Renal cortex interstitium (tissue), 11 donors: ENCODE measurements at regions not wholly inside any gene's neighbourhood (a gene's known extent, or its start where the extent isn't known, plus 50 kb on each side); places are given as distances from the start of the nearest gene placed in this dataset.
A peak's percentile ranks its signal among the peaks of the same experiment; 100 is the strongest.

Source experiments
- DNase-seq, 11 donors: peaks; one replicate each; pipeline ENCODE4 v3.0.0-alpha.2; 2013; ENCODE audit warnings: low read depth in 9 of 11, low spot score in 4 of 11; ENCODE audit errors: extremely low read depth in 1 of 11

GRCh38 chr21:20735257-20735656, 263.0 kb upstream of the NCAM2 start:
- DNase-seq: no peak

DNA sequence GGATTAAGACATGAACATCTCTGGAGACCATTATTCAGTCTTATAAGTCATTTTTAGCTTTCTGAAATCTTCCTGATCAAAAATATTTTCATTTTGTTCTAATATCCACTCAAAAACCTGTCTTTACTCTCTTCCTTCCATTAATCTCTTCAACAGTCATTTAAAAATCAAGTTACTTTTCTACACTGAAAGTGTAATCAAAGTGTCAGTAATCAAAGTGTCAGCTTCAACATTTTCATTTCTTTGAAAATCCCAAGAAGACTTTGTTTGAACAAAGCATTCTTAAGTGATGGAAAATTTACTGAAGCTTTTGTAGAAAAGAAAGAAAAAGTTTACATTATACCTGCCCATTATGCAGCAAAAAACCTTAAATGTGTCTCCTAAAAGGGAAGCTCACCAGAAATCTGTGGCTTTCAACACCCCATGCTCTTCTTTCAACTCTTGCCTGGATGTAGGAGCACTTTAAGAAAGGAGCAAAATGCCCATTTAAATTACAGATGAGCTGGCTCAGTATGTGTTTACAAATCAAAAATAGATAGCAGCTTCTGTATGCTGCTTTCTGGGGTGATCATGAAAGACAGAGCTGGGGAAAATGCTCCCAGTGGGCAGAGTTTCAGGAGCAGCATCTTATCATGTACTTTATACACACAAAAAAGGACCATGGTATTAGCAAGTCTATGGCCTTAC, 260.8 kb upstream of the NCAM2 start:
- DNase-seq: no peak

- no peak for DNase-seq
These were observed 258.8 kb upstream of the NCAM2 start for GRCh38 chr21:20739421-20739820.

DNA sequence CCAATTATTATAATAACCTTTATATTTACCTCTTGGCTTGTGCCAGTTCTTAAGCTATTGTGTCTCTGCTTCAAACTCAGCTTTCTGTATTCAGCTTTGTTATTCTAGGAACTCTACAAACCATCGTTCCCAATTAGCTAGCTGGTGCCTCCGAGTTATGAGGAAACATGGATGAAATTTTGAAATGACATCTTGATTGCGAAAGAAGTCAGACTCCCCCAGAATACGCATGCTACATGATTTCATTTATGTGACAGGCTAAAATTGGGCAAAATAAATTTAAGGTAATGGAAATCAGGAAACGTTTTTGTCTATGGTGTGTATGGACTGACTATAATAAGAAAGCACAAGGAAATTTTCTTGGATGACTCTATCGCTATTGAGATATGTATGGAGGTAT, 256.8 kb upstream of the NCAM2 start:
- DNase-seq: no peak

- no peak for DNase-seq
These were observed 238.0 kb upstream of the NCAM2 start for GRCh38 chr21:20760221-20760620.

- DNase-seq: no peak
These were observed 223.5 kb upstream of the NCAM2 start for GRCh38 chr21:20774737-20775136.

- no peak for DNase-seq
These were observed 218.9 kb upstream of the NCAM2 start for GRCh38 chr21:20779321-20779720.

GRCh38 chr21:20783611-20784010, 214.6 kb upstream of the NCAM2 start:
- DNase-seq: no peak

DNA sequence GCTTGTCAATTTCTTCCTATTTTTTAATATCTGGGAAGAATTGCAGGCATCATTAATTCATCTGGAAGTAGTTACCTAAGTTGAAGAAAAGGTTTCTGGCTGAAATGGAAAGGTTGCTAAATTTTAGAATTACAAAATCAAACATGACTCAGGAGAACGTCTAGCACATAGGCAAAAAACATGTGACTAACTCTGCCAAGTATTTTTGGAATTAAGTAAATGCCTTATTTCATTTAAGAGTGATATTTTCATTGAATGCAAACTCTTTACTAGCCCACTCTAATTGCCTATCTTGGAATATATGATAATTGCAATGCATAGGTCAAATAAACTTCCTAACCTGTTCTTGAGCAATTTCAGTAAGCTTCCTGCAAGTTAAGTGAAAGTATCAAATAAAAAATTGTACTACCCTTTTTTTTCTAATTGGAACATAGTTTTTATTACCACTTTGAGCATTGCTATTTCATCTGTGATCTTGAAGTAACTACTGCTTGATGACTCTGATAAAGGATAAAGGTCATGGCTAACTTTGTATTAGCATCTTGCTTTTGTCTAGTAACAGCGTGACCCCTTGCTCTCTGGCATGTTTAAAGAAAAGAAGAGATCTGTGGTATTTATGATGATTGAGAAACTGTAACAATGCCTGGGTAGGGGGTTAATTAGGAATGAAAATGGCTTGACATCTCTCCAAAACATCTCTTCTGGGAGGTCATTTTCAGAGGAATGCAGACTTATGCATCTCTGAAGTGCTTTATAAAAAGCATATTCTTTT, 208.3 kb upstream of the NCAM2 start:
- DNase-seq: no peak

GRCh38 chr21:20800106-20800505, 198.1 kb upstream of the NCAM2 start:
- DNase-seq: no peak

GRCh38 chr21:20802201-20802600, 196.0 kb upstream of the NCAM2 start:
- DNase-seq: no peak

- no peak for DNase-seq
These were observed 195.5 kb upstream of the NCAM2 start for GRCh38 chr21:20802631-20803260.

- DNase-seq: no peak
These were observed 186.5 kb upstream of the NCAM2 start for GRCh38 chr21:20811702-20812101.

- DNase-seq: no peak
These were observed 184.1 kb upstream of the NCAM2 start for GRCh38 chr21:20814090-20814489.

DNA sequence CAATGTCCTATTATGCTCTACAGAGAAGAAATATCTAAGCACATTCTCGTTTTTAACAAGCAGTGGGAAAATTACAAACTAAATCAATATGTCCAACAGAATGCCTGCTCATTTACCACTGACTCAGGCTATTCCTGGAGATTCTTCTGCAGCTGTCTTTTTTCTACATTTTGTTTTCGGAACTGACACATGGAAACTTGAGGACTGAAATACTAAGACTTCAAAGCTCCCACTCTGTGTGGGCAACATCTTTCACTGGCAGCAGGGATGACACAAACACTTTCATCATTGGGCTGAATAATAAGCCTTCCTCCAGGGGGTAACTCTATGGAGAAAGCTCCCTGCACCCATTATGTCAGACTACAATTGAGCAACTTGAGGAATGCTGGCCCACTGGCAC, 175.5 kb upstream of the NCAM2 start:
- peak in 8 of 11 donors; percentile 3 to 26 (median 12) for DNase-seq

GRCh38 chr21:20852866-20853265, 145.3 kb upstream of the NCAM2 start:
- DNase-seq: no peak

GRCh38 chr21:20856926-20857325, 141.3 kb upstream of the NCAM2 start:
- DNase-seq: no peak

DNA sequence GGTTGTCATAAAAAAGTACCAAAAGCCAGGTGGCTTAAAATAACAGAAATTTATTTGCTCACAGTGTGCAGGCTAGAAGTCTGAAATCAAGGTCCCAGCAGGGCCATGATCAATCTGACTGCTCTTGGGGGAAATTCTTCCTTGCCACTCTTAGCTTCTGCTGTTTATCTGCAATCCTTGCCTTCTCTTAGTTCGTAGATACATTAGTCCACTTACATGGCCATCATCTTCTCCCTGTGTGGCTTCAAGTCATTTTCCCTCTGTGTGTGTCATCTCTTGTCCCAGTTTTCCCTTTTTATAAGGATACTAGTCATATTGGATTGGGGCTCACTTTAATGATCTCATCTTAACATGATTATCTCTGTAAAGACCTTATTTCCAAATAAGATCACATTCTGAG, 124.0 kb upstream of the NCAM2 start:
- DNase-seq: no peak

- DNase-seq: no peak
These were observed 122.5 kb upstream of the NCAM2 start for GRCh38 chr21:20875742-20876141.

DNA sequence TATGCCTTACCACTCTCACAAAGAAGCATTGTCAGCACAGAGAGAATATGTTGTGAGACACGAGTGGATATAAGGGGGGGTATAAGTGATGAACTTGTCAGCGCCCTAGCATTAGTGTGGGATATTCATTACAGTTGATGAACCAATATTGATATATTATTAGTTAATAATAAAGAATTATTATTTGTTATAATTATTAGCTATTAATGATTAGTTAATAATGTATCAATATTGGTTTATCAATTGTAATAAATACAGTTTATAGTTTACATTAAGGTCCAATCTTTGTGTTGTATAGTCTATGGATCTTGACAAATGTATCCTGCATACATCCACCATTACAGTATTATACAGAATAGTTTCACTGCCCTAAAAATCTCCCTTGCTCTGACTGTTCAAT, 120.2 kb upstream of the NCAM2 start:
- no peak for DNase-seq
